AG10803 (cell line): ENCODE measurements at regions not wholly inside any gene's neighbourhood (a gene's known extent, or its start where the extent isn't known, plus 50 kb on each side); places are given as distances from the start of the nearest gene placed in this dataset.

Experiments
- DNase-seq: peaks from one replicate; pipeline ENCODE4 v3.0.0; 2010; ENCODE audit warnings: low read depth
- H3K4me3 ChIP-seq: 2 replicates; pipeline ENCODE4 v1.5.1; 2011; ENCODE audit warnings: mild to moderate bottlenecking, low read length, control low read depth
- TF ChIP-seq, protein P1 (sequence below): conservative IDR thresholded peaks from 2 replicates; pipeline ENCODE4 v1.5.1; 2011; ENCODE audit warnings: mild to moderate bottlenecking, low read length, control low read depth, inconsistent platforms

DNA sequence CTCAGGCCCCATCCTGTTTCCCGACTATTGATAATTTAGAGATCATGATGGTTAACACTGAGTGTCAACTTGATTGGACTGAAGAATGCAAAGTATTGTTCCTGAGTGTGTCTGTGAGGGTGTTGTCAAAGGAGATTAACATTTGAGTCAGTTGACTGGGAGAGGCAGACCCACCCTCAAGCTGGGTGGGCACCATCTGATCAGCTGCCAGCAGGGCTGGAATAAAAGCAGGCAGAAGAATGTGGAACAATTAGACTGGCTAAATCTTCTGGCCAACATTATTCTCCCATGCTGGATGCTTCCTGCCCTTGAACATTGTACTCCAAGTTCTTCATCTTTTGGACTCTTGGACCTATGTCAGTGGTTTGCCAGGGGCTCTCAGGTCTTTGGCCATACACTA is 1170.0 kb upstream of the CNTN5 start:
- TF ChIP-seq, protein P1, sequence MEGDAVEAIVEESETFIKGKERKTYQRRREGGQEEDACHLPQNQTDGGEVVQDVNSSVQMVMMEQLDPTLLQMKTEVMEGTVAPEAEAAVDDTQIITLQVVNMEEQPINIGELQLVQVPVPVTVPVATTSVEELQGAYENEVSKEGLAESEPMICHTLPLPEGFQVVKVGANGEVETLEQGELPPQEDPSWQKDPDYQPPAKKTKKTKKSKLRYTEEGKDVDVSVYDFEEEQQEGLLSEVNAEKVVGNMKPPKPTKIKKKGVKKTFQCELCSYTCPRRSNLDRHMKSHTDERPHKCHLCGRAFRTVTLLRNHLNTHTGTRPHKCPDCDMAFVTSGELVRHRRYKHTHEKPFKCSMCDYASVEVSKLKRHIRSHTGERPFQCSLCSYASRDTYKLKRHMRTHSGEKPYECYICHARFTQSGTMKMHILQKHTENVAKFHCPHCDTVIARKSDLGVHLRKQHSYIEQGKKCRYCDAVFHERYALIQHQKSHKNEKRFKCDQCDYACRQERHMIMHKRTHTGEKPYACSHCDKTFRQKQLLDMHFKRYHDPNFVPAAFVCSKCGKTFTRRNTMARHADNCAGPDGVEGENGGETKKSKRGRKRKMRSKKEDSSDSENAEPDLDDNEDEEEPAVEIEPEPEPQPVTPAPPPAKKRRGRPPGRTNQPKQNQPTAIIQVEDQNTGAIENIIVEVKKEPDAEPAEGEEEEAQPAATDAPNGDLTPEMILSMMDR: no peak
- no peak for DNase-seq
- no peak overlapping the region for H3K4me3 ChIP-seq

DNA sequence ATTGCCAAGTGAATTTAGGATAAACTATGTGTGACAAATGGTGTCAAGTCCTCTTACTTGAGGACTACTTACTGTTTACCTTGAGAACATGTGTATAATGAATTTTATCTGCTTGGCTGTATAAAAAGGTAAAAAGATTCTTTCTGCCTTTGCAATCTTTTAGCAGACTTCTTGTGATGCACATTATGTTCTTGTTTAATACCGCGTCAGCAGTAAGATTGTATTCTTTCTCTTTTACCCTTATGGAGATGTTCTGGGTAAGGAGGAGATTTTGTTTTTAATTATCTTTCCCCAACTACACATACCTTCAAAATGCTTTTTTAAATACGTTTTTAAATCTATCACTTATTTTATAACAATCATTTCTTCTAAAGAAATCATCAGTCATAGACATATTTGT is 1166.4 kb upstream of the CNTN5 start:
- TF ChIP-seq, protein P1: no peak

DNA sequence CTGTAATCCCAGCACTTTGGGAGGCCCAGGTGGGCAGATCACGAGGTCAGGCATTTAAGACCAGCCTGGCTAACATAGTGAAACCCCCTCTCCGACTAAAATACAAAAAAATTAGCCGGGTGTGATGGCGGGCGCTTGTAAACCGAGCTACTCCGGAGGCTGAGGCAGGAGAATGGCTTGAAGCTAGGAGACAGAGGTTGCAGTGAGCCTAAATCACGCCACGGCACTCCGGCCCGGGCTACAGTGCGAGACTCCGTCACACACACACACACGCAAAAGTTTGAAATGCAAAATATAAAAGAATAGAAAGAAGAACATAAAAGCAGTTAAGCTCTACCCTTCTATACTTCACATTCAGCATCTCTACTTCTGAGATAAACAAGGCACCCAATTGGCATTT is 1165.9 kb upstream of the CNTN5 start:
- no peak for DNase-seq
- H3K4me3 ChIP-seq: no peak overlapping the region
- TF ChIP-seq, protein P1: no peak

More for the DNA sequence above, 1166.4 kb upstream of the CNTN5 start:
- H3K4me3 ChIP-seq: no peak overlapping the region
- DNase-seq: no peak

DNA sequence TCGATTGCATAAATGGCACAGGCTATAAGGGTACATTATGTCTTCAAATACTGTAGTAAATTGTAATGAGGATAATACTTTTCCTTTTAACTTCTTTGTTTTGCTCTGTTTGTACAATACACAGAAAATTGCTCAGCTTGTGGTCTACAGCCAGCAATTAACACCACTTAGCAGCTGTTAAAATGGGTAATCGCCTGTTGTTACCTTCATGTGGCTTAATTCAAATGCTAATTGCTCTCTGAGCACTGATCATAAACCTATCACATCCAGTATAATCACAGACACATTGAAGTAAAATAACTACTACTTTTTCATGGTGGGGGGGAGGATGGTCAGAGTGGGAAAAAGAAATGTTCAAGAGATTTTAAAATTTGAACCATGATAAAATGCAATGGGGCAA is 1164.1 kb upstream of the CNTN5 start:
- TF ChIP-seq, protein P1: no peak
- H3K4me3 ChIP-seq: no peak overlapping the region
- DNase-seq: no peak

DNA sequence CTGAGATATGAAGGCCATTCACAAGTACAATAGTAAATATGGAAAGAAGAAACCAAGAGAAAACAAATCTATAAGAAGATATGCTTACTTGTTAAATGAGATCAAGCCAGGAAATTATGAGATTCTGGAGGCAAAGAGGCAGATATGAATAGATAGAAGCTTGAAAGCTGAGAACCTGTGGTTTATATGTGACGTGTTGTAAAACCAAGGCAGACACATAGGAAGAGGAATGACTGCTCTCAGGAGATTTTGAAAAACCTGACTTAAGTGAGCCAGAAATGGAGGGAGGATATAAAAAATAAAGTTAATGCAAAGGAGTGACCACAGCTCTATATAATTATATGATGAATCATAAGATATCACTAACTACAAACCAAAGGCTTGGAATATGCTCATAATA is 1160.5 kb upstream of the CNTN5 start:
- no peak for DNase-seq
- TF ChIP-seq, protein P1: no peak
- no peak overlapping the region for H3K4me3 ChIP-seq

DNA sequence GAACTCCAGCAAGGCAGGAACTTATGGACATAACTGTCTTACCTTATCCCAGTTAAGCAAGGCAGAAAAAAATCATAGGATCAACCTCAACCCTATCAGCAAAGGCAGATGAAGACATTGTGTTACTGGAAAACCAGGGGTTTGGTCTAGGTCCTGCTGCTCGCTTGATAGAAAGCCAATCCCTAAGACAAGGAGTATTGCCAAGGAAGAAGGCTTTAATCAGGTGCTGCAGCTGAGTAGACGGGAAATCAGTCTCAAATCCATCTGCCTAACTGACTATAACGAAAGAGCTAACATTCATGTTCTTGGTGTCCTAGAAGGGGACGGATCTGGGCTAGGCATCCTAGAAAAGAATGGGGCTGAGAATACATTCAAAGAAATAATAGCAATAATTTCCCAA is 1158.7 kb upstream of the CNTN5 start:
- TF ChIP-seq, protein P1: no peak
- no peak overlapping the region for H3K4me3 ChIP-seq
- no peak for DNase-seq

DNA sequence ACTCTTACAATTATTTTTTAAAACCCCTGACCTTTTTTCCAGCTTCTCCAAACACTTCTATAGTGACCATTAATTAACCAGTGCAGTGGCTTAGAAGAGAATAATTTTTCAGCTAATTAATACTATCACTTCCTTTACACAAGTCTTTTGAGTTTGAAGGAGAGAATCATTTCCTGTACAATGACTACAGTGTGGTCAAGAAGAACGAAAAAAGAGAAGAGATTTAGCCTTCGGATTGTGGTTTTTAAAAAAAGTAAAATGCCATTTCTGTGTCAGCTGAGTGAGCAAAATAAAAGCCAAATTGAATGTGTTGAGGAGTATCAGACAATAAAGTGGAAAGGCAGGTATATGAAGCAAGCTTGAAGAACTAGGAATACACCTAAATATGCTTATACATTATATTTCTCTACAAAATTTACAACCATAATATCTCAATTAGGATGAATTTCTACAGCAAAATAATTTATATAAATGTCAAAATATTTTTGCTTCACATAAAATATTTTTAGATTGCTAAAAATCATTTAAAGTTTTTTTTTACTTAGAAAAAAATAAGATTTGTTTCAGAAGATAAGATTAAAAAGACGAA is 1155.2 kb upstream of the CNTN5 start:
- H3K4me3 ChIP-seq: no peak overlapping the region
- TF ChIP-seq, protein P1: no peak
- no peak for DNase-seq
